ENCODE measurements at regions not wholly inside any gene's neighbourhood (a gene's known extent, or its start where the extent isn't known, plus 50 kb on each side); places are given as distances from the start of the nearest gene placed in this dataset.

GRCh38 chr2:139600166-139600565 lies 820.0 kb upstream of the NXPH2 start:
- no peak for DNase-seq
- Histone ChIP-seq H3K4me1 (no peaks in the 10 kb centered on the region), H3K36me3 (ENCODE audit: control insufficient read depth, insufficient read depth, low read length) (no peaks in the 10 kb centered on the region), H3K27me3 (replicated peaks; ENCODE audit: control insufficient read depth, insufficient read depth, low read length) (no peaks in the 10 kb centered on the region), H3K9me3 (no peaks in the 10 kb centered on the region), H3K4me3 (ENCODE audit: low read depth, low read length) (no peak overlapping the region)
- no peaks in the 10 kb centered on the region for H3K27me3 Mint-ChIP-seq (ENCODE audit: insufficient read depth, unreplicated experiment)
- no peak overlapping the region for H3K4me3 Mint-ChIP-seq (ENCODE audit: unreplicated experiment)
- BruUV-seq (replicated peaks): no TSS peak
- TF ChIP-seq, protein P1, sequence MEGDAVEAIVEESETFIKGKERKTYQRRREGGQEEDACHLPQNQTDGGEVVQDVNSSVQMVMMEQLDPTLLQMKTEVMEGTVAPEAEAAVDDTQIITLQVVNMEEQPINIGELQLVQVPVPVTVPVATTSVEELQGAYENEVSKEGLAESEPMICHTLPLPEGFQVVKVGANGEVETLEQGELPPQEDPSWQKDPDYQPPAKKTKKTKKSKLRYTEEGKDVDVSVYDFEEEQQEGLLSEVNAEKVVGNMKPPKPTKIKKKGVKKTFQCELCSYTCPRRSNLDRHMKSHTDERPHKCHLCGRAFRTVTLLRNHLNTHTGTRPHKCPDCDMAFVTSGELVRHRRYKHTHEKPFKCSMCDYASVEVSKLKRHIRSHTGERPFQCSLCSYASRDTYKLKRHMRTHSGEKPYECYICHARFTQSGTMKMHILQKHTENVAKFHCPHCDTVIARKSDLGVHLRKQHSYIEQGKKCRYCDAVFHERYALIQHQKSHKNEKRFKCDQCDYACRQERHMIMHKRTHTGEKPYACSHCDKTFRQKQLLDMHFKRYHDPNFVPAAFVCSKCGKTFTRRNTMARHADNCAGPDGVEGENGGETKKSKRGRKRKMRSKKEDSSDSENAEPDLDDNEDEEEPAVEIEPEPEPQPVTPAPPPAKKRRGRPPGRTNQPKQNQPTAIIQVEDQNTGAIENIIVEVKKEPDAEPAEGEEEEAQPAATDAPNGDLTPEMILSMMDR (IDR thresholded peaks at IDR 0.05; ENCODE audit: insufficient read depth in 1 of 2, low read depth in 1 of 2, low read length in 1 of 2, severe bottlenecking in 1 of 2, unreplicated experiment in 1 of 2): no peak
- ChIA-PET CTCF (no interaction called here), POLR2A (no interaction called here)
- no peaks in the 10 kb centered on the region for H3K36me3 Mint-ChIP-seq (ENCODE audit: insufficient read depth, unreplicated experiment)
- H3K9me3 Mint-ChIP-seq (ENCODE audit: unreplicated experiment): no peaks in the 10 kb centered on the region
- intact Hi-C loops (cut with micrococcal nuclease; ENCODE audit: unreplicated experiment): no loop called here
- H3K27ac Mint-ChIP-seq (ENCODE audit: unreplicated experiment): no peak overlapping the region
- no peaks in the 10 kb centered on the region for H3K4me1 Mint-ChIP-seq (ENCODE audit: low read depth, unreplicated experiment)

- no peaks in the 10 kb centered on the region for H3K4me1 ChIP-seq
- H3K9me3 Mint-ChIP-seq (ENCODE audit: unreplicated experiment): no peaks in the 10 kb centered on the region
- ChIA-PET POLR2A (no interaction called here), CTCF (no interaction called here)
- DNase-seq: no peak
- H3K27me3 ChIP-seq (replicated peaks; ENCODE audit: control insufficient read depth, insufficient read depth, low read length): no peaks in the 10 kb centered on the region
- no peaks in the 10 kb centered on the region for H3K36me3 Mint-ChIP-seq (ENCODE audit: insufficient read depth, unreplicated experiment)
- no peaks in the 10 kb centered on the region for H3K4me1 Mint-ChIP-seq (ENCODE audit: low read depth, unreplicated experiment)
- H3K27ac Mint-ChIP-seq (ENCODE audit: unreplicated experiment): no peak overlapping the region
- no peaks in the 10 kb centered on the region for H3K9me3 ChIP-seq
- no peaks in the 10 kb centered on the region for H3K36me3 ChIP-seq (ENCODE audit: control insufficient read depth, insufficient read depth, low read length)
- intact Hi-C loops (cut with micrococcal nuclease; ENCODE audit: unreplicated experiment): no loop called here
- H3K4me3 ChIP-seq (ENCODE audit: low read depth, low read length): no peak overlapping the region
- no peaks in the 10 kb centered on the region for H3K27me3 Mint-ChIP-seq (ENCODE audit: insufficient read depth, unreplicated experiment)
- no TSS peak for BruUV-seq (replicated peaks)
- H3K4me3 Mint-ChIP-seq (ENCODE audit: unreplicated experiment): no peak overlapping the region
- TF ChIP-seq, protein P1 (IDR thresholded peaks at IDR 0.05; ENCODE audit: insufficient read depth in 1 of 2, low read depth in 1 of 2, low read length in 1 of 2, severe bottlenecking in 1 of 2, unreplicated experiment in 1 of 2): no peak
Measured at GRCh38 chr2:139585101-139585500, 804.9 kb upstream of the NXPH2 start.

GRCh38 chr2:139574371-139574770 lies 794.2 kb upstream of the NXPH2 start:
- TF ChIP-seq, protein P1 (IDR thresholded peaks at IDR 0.05; ENCODE audit: insufficient read depth in 1 of 2, low read depth in 1 of 2, low read length in 1 of 2, severe bottlenecking in 1 of 2, unreplicated experiment in 1 of 2): no peak
- Histone ChIP-seq H3K4me3 (ENCODE audit: low read depth, low read length) (no peak overlapping the region), H3K27me3 (replicated peaks; ENCODE audit: control insufficient read depth, insufficient read depth, low read length) (no peaks in the 10 kb centered on the region), H3K9me3 (no peaks in the 10 kb centered on the region), H3K4me1 (no peaks in the 10 kb centered on the region), H3K36me3 (ENCODE audit: control insufficient read depth, insufficient read depth, low read length) (no peaks in the 10 kb centered on the region)
- no peaks in the 10 kb centered on the region for H3K36me3 Mint-ChIP-seq (ENCODE audit: insufficient read depth, unreplicated experiment)
- no peak overlapping the region for H3K4me3 Mint-ChIP-seq (ENCODE audit: unreplicated experiment)
- H3K27me3 Mint-ChIP-seq (ENCODE audit: insufficient read depth, unreplicated experiment): peaks cover 2% of the 10 kb centered on the region
- no TSS peak for BruUV-seq (replicated peaks)
- no peak for DNase-seq
- no peaks in the 10 kb centered on the region for H3K9me3 Mint-ChIP-seq (ENCODE audit: unreplicated experiment)
- ChIA-PET POLR2A (no interaction called here), CTCF (no interaction called here)
- no peak overlapping the region for H3K27ac Mint-ChIP-seq (ENCODE audit: unreplicated experiment)
- intact Hi-C loops (cut with micrococcal nuclease; ENCODE audit: unreplicated experiment): no loop called here
- no peaks in the 10 kb centered on the region for H3K4me1 Mint-ChIP-seq (ENCODE audit: low read depth, unreplicated experiment)

Data from Caco-2 (cell line).